HFFc6 (cell line): ENCODE measurements at regions not wholly inside any gene's neighbourhood (a gene's known extent, or its start where the extent isn't known, plus 50 kb on each side); places are given as distances from the start of the nearest gene placed in this dataset.

Source experiments
- DNase-seq: peaks from one replicate; pipeline ENCODE4 v3.0.0-alpha.2; 2018
- H3K27ac Mint-ChIP-seq: 2 replicates; pipeline ENCODE4 v1.8.0; 2020; ENCODE audit warnings: mild to moderate bottlenecking, mixed read lengths
- H3K27me3 Mint-ChIP-seq: 2 replicates; pipeline ENCODE4 v1.8.0; 2021; ENCODE audit warnings: mild to moderate bottlenecking, moderate library complexity, mixed read lengths; ENCODE audit not compliant: insufficient read depth
- H3K36me3 Mint-ChIP-seq: 2 replicates; pipeline ENCODE4 v1.8.0; 2021; ENCODE audit warnings: low read depth, mixed read lengths
- H3K4me1 Mint-ChIP-seq: 2 replicates; pipeline ENCODE4 v1.8.0; 2020; ENCODE audit warnings: low read depth, mixed read lengths
- H3K4me3 Mint-ChIP-seq: 2 replicates; pipeline ENCODE4 v1.8.0; 2020; ENCODE audit warnings: mild to moderate bottlenecking, moderate library complexity, mixed read lengths
- H3K9me3 Mint-ChIP-seq: 2 replicates; pipeline ENCODE4 v1.8.0; 2020; ENCODE audit warnings: mild to moderate bottlenecking, mixed read lengths
- CTCF ChIP-seq: fragments of 200-600 bp; sonication (generic); IDR thresholded peaks from 2 replicates; pipeline ENCODE4 v1.5.0; 2021; ENCODE audit warnings: antibody characterized with exemption, mild to moderate bottlenecking

GRCh38 chrX:128543114-128543513 is 490.9 kb upstream of the ACTRT1 start:
- Mint-ChIP-seq H3K9me3 (peaks cover 33% of the 10 kb centered on the region), H3K4me1 (no peaks in the 10 kb centered on the region), H3K4me3 (no peak overlapping the region), H3K36me3 (no peaks in the 10 kb centered on the region), H3K27ac (no peak overlapping the region), H3K27me3 (no peaks in the 10 kb centered on the region)
- TF ChIP-seq CTCF: no peak
- DNase-seq: no peak

GRCh38 chrX:128518508-128518907 is 466.3 kb upstream of the ACTRT1 start:
- no peak for DNase-seq
- TF ChIP-seq CTCF: no peak; the same call in 1 of the 2 replicates
- Mint-ChIP-seq H3K4me3 (no peak overlapping the region), H3K9me3 (peaks cover 13% of the 10 kb centered on the region), H3K36me3 (no peaks in the 10 kb centered on the region), H3K4me1 (no peaks in the 10 kb centered on the region), H3K27me3 (no peaks in the 10 kb centered on the region), H3K27ac (no peak overlapping the region)

- Mint-ChIP-seq H3K9me3 (peaks cover 13% of the 10 kb centered on the region), H3K4me3 (no peak overlapping the region), H3K27me3 (no peaks in the 10 kb centered on the region), H3K36me3 (no peaks in the 10 kb centered on the region), H3K4me1 (no peaks in the 10 kb centered on the region), H3K27ac (no peak overlapping the region)
- no peak for DNase-seq
- no peak for TF ChIP-seq CTCF
These were observed 465.5 kb upstream of the ACTRT1 start for GRCh38 chrX:128517691-128518090.

- H3K36me3 Mint-ChIP-seq: no peaks in the 10 kb centered on the region
These were observed 452.3 kb upstream of the ACTRT1 start for GRCh38 chrX:128504496-128504895.

GRCh38 chrX:128464116-128464515 is 411.9 kb upstream of the ACTRT1 start:
- Mint-ChIP-seq H3K4me3 (no peak overlapping the region), H3K4me1 (no peaks in the 10 kb centered on the region), H3K9me3 (peaks cover 12% of the 10 kb centered on the region), H3K27me3 (no peaks in the 10 kb centered on the region), H3K27ac (no peak overlapping the region), H3K36me3 (no peaks in the 10 kb centered on the region)
- no peak for TF ChIP-seq CTCF
- DNase-seq: no peak

More at GRCh38 chrX:128504496-128504895, 452.3 kb upstream of the ACTRT1 start:
- TF ChIP-seq CTCF: no peak
- DNase-seq: no peak
- no peaks in the 10 kb centered on the region for H3K27me3 Mint-ChIP-seq
- no peak overlapping the region for H3K27ac Mint-ChIP-seq
- peaks cover 11% of the 10 kb centered on the region; the same call in 1 of the 2 replicates for H3K9me3 Mint-ChIP-seq
- no peak overlapping the region for H3K4me3 Mint-ChIP-seq
- H3K4me1 Mint-ChIP-seq: no peaks in the 10 kb centered on the region

GRCh38 chrX:128460835-128461234 is 408.6 kb upstream of the ACTRT1 start:
- H3K4me3 Mint-ChIP-seq: no peak overlapping the region
- TF ChIP-seq CTCF: no peak
- H3K27me3 Mint-ChIP-seq: no peaks in the 10 kb centered on the region
- peaks cover 12% of the 10 kb centered on the region for H3K9me3 Mint-ChIP-seq
- no peaks in the 10 kb centered on the region for H3K4me1 Mint-ChIP-seq
- no peaks in the 10 kb centered on the region for H3K36me3 Mint-ChIP-seq
- DNase-seq: no peak
- H3K27ac Mint-ChIP-seq: no peak overlapping the region
